PC-3 (cell line): ENCODE measurements at regions not wholly inside any gene's neighbourhood (a gene's known extent, or its start where the extent isn't known, plus 50 kb on each side); places are given as distances from the start of the nearest gene placed in this dataset.

ENCODE experiments used
- ATAC-seq: fragments of 200-7000 bp; cut with Tn5 transposase; 2 replicates; pipeline ENCODE4 v1.9.1; 2020; ENCODE audit warnings: mild to moderate bottlenecking, moderate library complexity
- BruUV-seq: library from RNA; stranded (reverse); fragments of 400-500 nt; replicated peaks from 2 replicates; lab custom pipeline; 2021; lab: Mats Ljungman, UMichigan
- CTCF ChIA-PET: fragments of 300-600 bp; sonication (Branson Sonifier 250); formaldehyde crosslinking; loops from one replicate; lab custom pipeline; 2022; ENCODE audit warnings: antibody characterized with exemption; lab: Charles Lee
- POLR2A ChIA-PET: fragments of 300-600 bp; sonication (Branson Sonifier 250); formaldehyde crosslinking; loops from one replicate; lab custom pipeline; 2022; ENCODE audit warnings: antibody characterized with exemption; ENCODE audit not compliant: unreplicated experiment; lab: Charles Lee
- DNase-seq: peaks from one replicate; pipeline ENCODE4 v3.0.0-alpha.2; 2015
- H2AFZ ChIP-seq: fragments of 300-600 bp; sonication (generic); 2 replicates; pipeline ENCODE4 v1.6.0; 2016; ENCODE audit warnings: antibody characterized with exemption, low read length
- H3F3A ChIP-seq: fragments of 300-600 bp; sonication (generic); one replicate; pipeline ENCODE4 v1.6.0; 2017; ENCODE audit warnings: antibody characterized with exemption, low read length, control low read depth, mild to moderate bottlenecking; ENCODE audit not compliant: unreplicated experiment
- H3K27ac ChIP-seq: fragments of 300-600 bp; sonication (generic); 2 replicates; pipeline ENCODE4 v1.5.1; 2016; ENCODE audit warnings: mild to moderate bottlenecking, low read length
- H3K27me3 ChIP-seq: fragments of 300-600 bp; sonication (generic); 2 replicates; pipeline ENCODE4 v1.6.1; 2016; ENCODE audit warnings: low read length, mixed read lengths
- H3K36me3 ChIP-seq: fragments of 300-600 bp; sonication (generic); 2 replicates; pipeline ENCODE4 v1.6.1; 2016; ENCODE audit warnings: low read depth, mixed run types, low read length, mixed read lengths
- H3K4me1 ChIP-seq: fragments of 300-600 bp; sonication (generic); 2 replicates; pipeline ENCODE4 v1.5.1; 2016; ENCODE audit warnings: low read length; ENCODE audit not compliant: insufficient read depth
- H3K4me2 ChIP-seq: fragments of 300-600 bp; sonication (generic); 2 replicates; pipeline ENCODE4 v1.6.0; 2016; ENCODE audit warnings: low read length
- H3K4me3 ChIP-seq: fragments of 300-600 bp; sonication (generic); 2 replicates; pipeline ENCODE4 v1.5.1; 2016; ENCODE audit warnings: mild to moderate bottlenecking, low read length, mixed read lengths
- H3K79me2 ChIP-seq: fragments of 300-600 bp; sonication (generic); 2 replicates; pipeline ENCODE4 v1.6.1; 2017; ENCODE audit warnings: low read length, mixed read lengths
- H3K9ac ChIP-seq: fragments of 300-600 bp; sonication (generic); 2 replicates; pipeline ENCODE4 v1.6.0; 2016; ENCODE audit warnings: mild to moderate bottlenecking, low read length
- H3K9me2 ChIP-seq: fragments of 300-600 bp; sonication (generic); replicated peaks from 2 replicates; pipeline ENCODE4 v1.6.1; 2016; ENCODE audit warnings: mixed run types, low read length, mixed read lengths
- H3K9me3 ChIP-seq: fragments of 300-600 bp; sonication (generic); 2 replicates; pipeline ENCODE4 v1.6.1; 2016; ENCODE audit warnings: low read length, mixed read lengths
- H4K20me1 ChIP-seq: fragments of 300-600 bp; sonication (generic); 2 replicates; pipeline ENCODE4 v1.6.1; 2016; ENCODE audit warnings: low read length, mixed read lengths
- CTCF ChIP-seq: fragments of 300-600 bp; sonication (generic); conservative IDR thresholded peaks from 2 replicates; pipeline ENCODE4 v1.5.1; 2017; ENCODE audit warnings: antibody characterized with exemption, low read depth, mild to moderate bottlenecking, low read length
- EZH2 ChIP-seq: fragments of 300-600 bp; sonication (generic); IDR thresholded peaks from one replicate; pipeline ENCODE4 v1.6.1; 2017; ENCODE audit warnings: antibody characterized with exemption, mild to moderate bottlenecking, low read length; ENCODE audit not compliant: unreplicated experiment
- EZH2phosphoT487 ChIP-seq: fragments of 300-600 bp; sonication (generic); IDR thresholded peaks from 2 replicates; pipeline ENCODE4 v1.6.1; 2018; ENCODE audit warnings: mild to moderate bottlenecking, antibody characterized with exemption, low read length, borderline replicate concordance
- intact Hi-C: fragments of 100-400 bp; cut with micrococcal nuclease; formaldehyde crosslinking; loops from 2 replicates; pipeline ENCODE4 v1.9.0; 2023

- no peaks in the 10 kb centered on the region for H3K9me2 ChIP-seq
- H3K9ac ChIP-seq = no peak overlapping the region
- ATAC-seq = no peak
- H3K4me1 ChIP-seq = no peaks in the 10 kb centered on the region
- no peak overlapping the region for H3K4me2 ChIP-seq
- no peak for DNase-seq
- BruUV-seq = no TSS peak
- no peak overlapping the region for H3K4me3 ChIP-seq
- no peaks in the 10 kb centered on the region for H4K20me1 ChIP-seq
- POLR2A ChIA-PET = no interaction called here
- CTCF ChIA-PET = no interaction called here
- intact Hi-C loops = no loop called here
- TF ChIP-seq EZH2 (no peak), CTCF (no peak), EZH2phosphoT487 (no peak)
- peaks cover 84% of the 10 kb centered on the region for H3K27me3 ChIP-seq
- H3K27ac ChIP-seq = no peak overlapping the region
- no peaks in the 10 kb centered on the region for H3K36me3 ChIP-seq
- H3F3A ChIP-seq = no peaks in the 10 kb centered on the region
- H3K79me2 ChIP-seq = no peaks in the 10 kb centered on the region
- H3K9me3 ChIP-seq = no peaks in the 10 kb centered on the region
- no peak overlapping the region for H2AFZ ChIP-seq
These were observed 221.2 kb downstream of the TTLL7 start for GRCh38 chr1:83777758-83778101.

GRCh38 chr1:83776913-83777757 lies 221.8 kb downstream of the TTLL7 start:
- intact Hi-C loops = no loop called here
- H3K4me1 ChIP-seq = no peaks in the 10 kb centered on the region
- no peak for DNase-seq
- no peaks in the 10 kb centered on the region for H3F3A ChIP-seq
- CTCF ChIA-PET = no interaction called here
- H3K27ac ChIP-seq = no peak overlapping the region
- ATAC-seq = no peak
- H3K27me3 ChIP-seq = peaks cover 90% of the 10 kb centered on the region
- no peaks in the 10 kb centered on the region for H3K9me3 ChIP-seq
- H3K4me2 ChIP-seq = no peak overlapping the region
- H3K4me3 ChIP-seq = no peak overlapping the region
- no peak for TF ChIP-seq CTCF
- TF ChIP-seq EZH2 = no peak
- TF ChIP-seq EZH2phosphoT487 = no peak
- no peaks in the 10 kb centered on the region for H3K36me3 ChIP-seq
- H4K20me1 ChIP-seq = no peaks in the 10 kb centered on the region
- no peak overlapping the region for H2AFZ ChIP-seq
- H3K9me2 ChIP-seq = no peaks in the 10 kb centered on the region
- POLR2A ChIA-PET = no interaction called here
- no peak overlapping the region for H3K9ac ChIP-seq
- no TSS peak for BruUV-seq
- no peaks in the 10 kb centered on the region for H3K79me2 ChIP-seq

GRCh38 chr1:83775977-83776603 lies 222.8 kb downstream of the TTLL7 start:
- no TSS peak for BruUV-seq
- ATAC-seq = no peak

More at GRCh38 chr1:83775977-83776603, 222.8 kb downstream of the TTLL7 start:
- Histone ChIP-seq H3K27ac (no peak overlapping the region), H3K36me3 (no peaks in the 10 kb centered on the region), H3K79me2 (no peaks in the 10 kb centered on the region), H3K27me3 (peaks cover 94% of the 10 kb centered on the region), H3F3A (no peaks in the 10 kb centered on the region), H3K9ac (no peak overlapping the region), H3K9me3 (no peaks in the 10 kb centered on the region), H3K4me1 (no peaks in the 10 kb centered on the region), H3K4me2 (no peak overlapping the region), H3K9me2 (no peaks in the 10 kb centered on the region), H4K20me1 (no peaks in the 10 kb centered on the region), H2AFZ (no peak overlapping the region), H3K4me3 (no peak overlapping the region)
- CTCF ChIA-PET = no interaction called here
- POLR2A ChIA-PET = no interaction called here
- TF ChIP-seq CTCF (no peak), EZH2phosphoT487 (no peak), EZH2 (no peak)
- intact Hi-C loops = no loop called here
- no peak for DNase-seq
